K562 (cell line): ENCODE measurements at regions not wholly inside any gene's neighbourhood (a gene's known extent, or its start where the extent isn't known, plus 50 kb on each side); places are given as distances from the start of the nearest gene placed in this dataset.

Experiments used
- ATAC-seq: fragments of 200-7000 bp; cut with Tn5 transposase; 3 replicates; pipeline ENCODE4 v1.9.1; 2020; ENCODE audit warnings: moderate library complexity
- BruUV-seq: library from RNA; stranded (reverse); fragments of 400-500 nt; replicated peaks from 2 replicates; lab custom pipeline; 2021; lab: Mats Ljungman, UMichigan
- CTCF ChIA-PET: fragments of 300-600 bp; formaldehyde crosslinking; extraction: SDS; loops from one replicate; lab custom pipeline; 2021; ENCODE audit warnings: low intra/inter-chr PET ratio; lab: Yijun Ruan, JAX
- POLR2A ChIA-PET: fragments of 300-600, 350-650 bp; sonication (Branson Sonifier 250); formaldehyde crosslinking; extraction: SDS; loops from one replicate; lab custom pipeline; 2021; ENCODE audit warnings: antibody characterized with exemption, inconsistent platforms; lab: Yijun Ruan, JAX
- DNase-seq, 4 experiments: peaks; one replicate each; pipeline versions ENCODE4 v3.0.0 to v3.0.0-alpha.2; 2011 to 2018; ENCODE audit warnings: low spot score in 3 of 4, mixed read lengths in 3 of 4; ENCODE audit errors: extremely low read depth in 1 of 4
- FAIRE-seq: peaks from 2 replicates; lab custom pipeline; 2011; peaks lifted over from hg19 to GRCh38; lab: Jason Lieb, UNC
- H2AFZ ChIP-seq: 2 replicates; pipeline ENCODE4 v1.6.0; 2011; ENCODE audit warnings: low read depth, low read length, control low read depth, inconsistent platforms
- H3K27ac ChIP-seq: fragments of 200-600 bp; 3 replicates; pipeline ENCODE4 v1.8.0; 2011; ENCODE audit warnings: low read depth, mild to moderate bottlenecking, control low read depth, inconsistent platforms, low read length, moderate library complexity, mixed read lengths; ENCODE audit errors: extremely low read depth
- H3K27me3 ChIP-seq, 2 experiments: fragments of 300-600 bp in 1 of 2; 2 replicates in 1 of 2; 3 replicates in 1 of 2; pipeline versions ENCODE4 v1.6.0 to v1.8.0; 2011; ENCODE audit warnings: inconsistent platforms in 2 of 2, low read length in 2 of 2, mild to moderate bottlenecking in 1 of 2, mixed read lengths in 1 of 2, moderate library complexity in 1 of 2; ENCODE audit not compliant: control insufficient read depth in 2 of 2, insufficient read depth in 2 of 2
- H3K36me3 ChIP-seq: fragments of 300-600 bp; 3 replicates; pipeline ENCODE4 v1.8.0; 2011; ENCODE audit warnings: mild to moderate bottlenecking, low read length, inconsistent platforms; ENCODE audit not compliant: control insufficient read depth, insufficient read depth
- H3K4me1 ChIP-seq, 2 experiments: fragments of 200-600 bp in 1 of 2; replicated peaks in 1 of 2; 2 replicates in 1 of 2; 3 replicates in 1 of 2; pipeline versions ENCODE4 v1.5.1 to v1.8.0; 2011; ENCODE audit warnings: inconsistent platforms in 2 of 2, low read length in 2 of 2, mild to moderate bottlenecking in 1 of 2, mixed read lengths in 1 of 2, moderate library complexity in 1 of 2; ENCODE audit not compliant: control insufficient read depth in 2 of 2, insufficient read depth in 2 of 2
- H3K4me2 ChIP-seq: 2 replicates; pipeline ENCODE4 v1.6.1; 2011; ENCODE audit warnings: low read length, control low read depth, inconsistent platforms, mixed read lengths; ENCODE audit not compliant: insufficient read depth
- H3K4me3 ChIP-seq: fragments of 200-600 bp; sonication (generic), shearing (Covaris generic); 2 replicates; pipeline ENCODE4 v1.5.1; 2016; ENCODE audit warnings: control low read depth, inconsistent platforms
- H3K79me2 ChIP-seq: fragments of 200-600 bp; 3 replicates; pipeline ENCODE4 v1.8.0; 2011; ENCODE audit warnings: low read length, inconsistent platforms; ENCODE audit not compliant: control insufficient read depth, insufficient read depth
- H3K9ac ChIP-seq, 2 experiments: 2 replicates each; pipeline versions ENCODE4 v1.6.0 to v1.6.1; 2011; ENCODE audit warnings: low read depth in 2 of 2, low read length in 2 of 2, control low read depth in 1 of 2, inconsistent platforms in 1 of 2, mild to moderate bottlenecking in 1 of 2, mixed read lengths in 1 of 2; ENCODE audit not compliant: insufficient read depth in 1 of 2
- H3K9me1 ChIP-seq: one replicate; pipeline ENCODE4 v1.6.0; 2011; ENCODE audit warnings: inconsistent platforms, mild to moderate bottlenecking, low read length, moderate library complexity; ENCODE audit not compliant: control insufficient read depth, insufficient read depth
- H3K9me3 ChIP-seq: replicated peaks from 2 replicates; pipeline ENCODE4 v1.5.1; 2011; ENCODE audit warnings: low read depth, low read length, inconsistent platforms; ENCODE audit not compliant: control insufficient read depth, insufficient read depth
- H4K20me1 ChIP-seq: replicated peaks from 2 replicates; pipeline ENCODE4 v1.6.1; 2011; ENCODE audit warnings: low read length, inconsistent platforms, mixed read lengths; ENCODE audit not compliant: control insufficient read depth, insufficient read depth
- ADNP ChIP-seq: fragments of 200-800 bp; sonication (Bioruptor generic); IDR thresholded peaks from 2 replicates; pipeline ENCODE4 v1.6.1; 2016; ENCODE audit warnings: missing genetic modification characterization, missing compliant biosample characterization
- E2F1 ChIP-seq: sonication (generic); formaldehyde crosslinking; IDR thresholded peaks from 2 replicates; pipeline ENCODE4 v1.8.1; 2023; ENCODE audit warnings: mild to moderate bottlenecking, missing genetic modification reagents, moderate library complexity
- ESRRB ChIP-seq: fragments of 250-450 bp; sonication (Bioruptor Pico); IDR thresholded peaks from 2 replicates; pipeline ENCODE4 v1.5.0; 2020; ENCODE audit warnings: mild to moderate bottlenecking, moderate library complexity, borderline replicate concordance
- ETV5 ChIP-seq: sonication (generic); formaldehyde crosslinking; IDR thresholded peaks from 2 replicates; pipeline ENCODE4 v1.4.0; 2020; ENCODE audit warnings: low read depth, mild to moderate bottlenecking, missing genetic modification reagents
- HIVEP1 ChIP-seq: fragments of 250-450 bp; sonication (Bioruptor Pico); IDR thresholded peaks from 2 replicates; pipeline ENCODE4 v1.4.0; 2020; ENCODE audit warnings: mild to moderate bottlenecking
- KAT2B ChIP-seq: IDR thresholded peaks from one replicate; pipeline ENCODE4 v1.6.1; 2012; ENCODE audit warnings: low read depth, mild to moderate bottlenecking, control low read depth, inconsistent platforms, low read length, moderate library complexity
- KLF6 ChIP-seq: fragments of 250-450 bp; sonication (Bioruptor Pico); IDR thresholded peaks from 2 replicates; pipeline ENCODE4 v1.4.0; 2020; ENCODE audit warnings: mild to moderate bottlenecking, moderate library complexity, borderline replicate concordance
- MAZ ChIP-seq, 2 experiments: fragments of 450-650 bp in 1 of 2; sonication (generic) in 1 of 2; formaldehyde crosslinking; IDR thresholded peaks in 1 of 2; conservative IDR thresholded peaks in 1 of 2; 2 replicates each; pipeline versions ENCODE4 v1.4.0 to v1.5.0; 2020; ENCODE audit warnings: mild to moderate bottlenecking in 1 of 2, missing genetic modification reagents in 1 of 2
- MEF2A ChIP-seq: IDR thresholded peaks from 2 replicates; pipeline ENCODE4 v1.6.1; 2011; ENCODE audit warnings: low read depth, mild to moderate bottlenecking, low read length, moderate library complexity; ENCODE audit not compliant: control insufficient read depth
- ZC3H11A ChIP-seq: IDR thresholded peaks from 2 replicates; pipeline ENCODE4 v1.6.1; 2012; ENCODE audit warnings: low read depth, low read length, improper control_type of control experiment
- ZNF23 ChIP-seq: fragments of 250-450 bp; sonication (Bioruptor Pico); IDR thresholded peaks from 2 replicates; pipeline ENCODE4 v1.4.0; 2020; ENCODE audit warnings: mild to moderate bottlenecking
- ZNF444 ChIP-seq: fragments of 250-450 bp; sonication (Bioruptor Pico); IDR thresholded peaks from 2 replicates; pipeline ENCODE4 v1.4.0; 2020; ENCODE audit warnings: mild to moderate bottlenecking, moderate library complexity
- ZNF592 ChIP-seq: fragments of 450-650 bp; IDR thresholded peaks from 2 replicates; pipeline ENCODE4 v1.6.1; 2017; ENCODE audit warnings: antibody characterized with exemption, mild to moderate bottlenecking
- ZNF764 ChIP-seq: fragments of 250-450 bp; sonication (Bioruptor Pico); IDR thresholded peaks from 2 replicates; pipeline ENCODE4 v1.4.0; 2020; ENCODE audit warnings: low read depth, mild to moderate bottlenecking, moderate library complexity
- WGBS: fragments of 100-300 bp; shearing (Covaris generic); methylation state at CpG from one replicate; pipeline ENCODE4 v1.1.6; 2016; ENCODE audit warnings: low coverage, mixed read lengths; ENCODE audit not compliant: insufficient coverage; ENCODE audit errors: missing lambda C conversion rate; 5-methylcytosine and 5-hydroxymethylcytosine counted together
- in situ Hi-C: fragments of 300-500 bp; cut with MboI; formaldehyde crosslinking; loops from 4 replicates; pipeline ENCODE4 v1.15.0; 2018; ENCODE audit warnings: inconsistent platforms, mixed read lengths
- intact Hi-C: fragments of 100-400 bp; cut with micrococcal nuclease; formaldehyde crosslinking; loops from 2 replicates; pipeline ENCODE4 v1.14.2; 2022
- TF ChIP-seq, protein P1 (sequence below): fragments of 250-450 bp; sonication (Bioruptor Pico); IDR thresholded peaks from 2 replicates; pipeline ENCODE4 v1.4.0; 2020; ENCODE audit warnings: mild to moderate bottlenecking, moderate library complexity

DNA sequence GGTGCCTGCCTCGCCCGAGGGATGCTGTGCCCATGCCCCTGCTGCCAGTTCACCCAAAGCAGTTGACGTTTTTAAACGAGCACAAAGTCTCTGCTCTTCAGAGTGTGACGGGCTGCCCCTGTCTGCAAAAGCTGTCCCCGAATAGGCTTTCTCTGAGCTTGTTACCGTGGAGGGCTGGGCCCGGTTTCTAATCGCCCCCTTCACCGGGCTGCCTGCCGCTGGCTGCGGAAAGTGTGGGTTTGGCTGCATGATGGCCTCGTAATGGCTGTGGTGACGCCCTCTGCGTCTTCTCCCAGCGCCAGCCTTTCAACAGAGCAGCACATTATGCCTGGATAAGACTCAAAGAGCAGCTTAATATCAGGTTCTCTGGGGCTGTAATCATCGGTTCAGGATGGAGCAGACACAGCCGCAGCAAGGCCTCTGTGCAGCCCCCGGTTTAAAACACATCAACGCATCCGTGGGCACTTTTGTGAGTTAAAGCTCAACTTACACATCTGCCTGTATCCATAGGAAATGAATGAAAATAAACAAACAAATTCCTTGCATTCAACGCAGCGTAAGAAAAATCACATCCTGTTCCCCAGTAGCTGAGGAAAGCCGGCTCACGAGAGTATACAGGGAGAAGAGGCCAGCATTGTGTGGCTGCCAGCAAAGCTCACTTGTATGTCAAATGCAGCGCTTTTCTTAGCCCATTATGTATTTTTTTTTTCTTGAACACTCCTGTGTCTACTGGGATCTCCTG is 166.4 kb upstream of the SOX1 start:
- H3K4me2 ChIP-seq: no peak overlapping the region
- no peak overlapping the region for H2AFZ ChIP-seq
- ChIA-PET CTCF (no interaction called here), POLR2A (no interaction called here)
- no peaks in the 10 kb centered on the region for H3K9me1 ChIP-seq
- H3K36me3 ChIP-seq: no peaks in the 10 kb centered on the region
- H3K27me3 ChIP-seq: peaks cover 0 to 21% of the 10 kb centered on the region in 2 experiments; a peak in 2 of 5 replicates
- ATAC-seq: no peak
- H3K27ac ChIP-seq: no peak overlapping the region
- in situ Hi-C loops (no loop called here), intact Hi-C loops (no loop called here)
- WGBS: 3% methylated on average over 20 of the region's 26 CpGs
- H3K9ac ChIP-seq: no peak overlapping the region
- no peak for FAIRE-seq
- no peak for DNase-seq
- no TSS peak for BruUV-seq
- H3K9me3 ChIP-seq: no peaks in the 10 kb centered on the region
- peaks cover 0 to 5% of the 10 kb centered on the region in 2 experiments; a peak in 2 of 5 replicates for H3K4me1 ChIP-seq
- no peaks in the 10 kb centered on the region for H3K79me2 ChIP-seq
- no peak overlapping the region for H3K4me3 ChIP-seq
- no peaks in the 10 kb centered on the region for H4K20me1 ChIP-seq
- no peak for TF ChIP-seq ADNP (tag)
- no peak for TF ChIP-seq ZNF592
- TF ChIP-seq MAZ (CRISPR knock-in tag; conservative IDR thresholded peaks at IDR 0.05 in 1 of 2, IDR thresholded peaks at IDR 0.05 in 1 of 2): no peak
- TF ChIP-seq, protein P1, sequence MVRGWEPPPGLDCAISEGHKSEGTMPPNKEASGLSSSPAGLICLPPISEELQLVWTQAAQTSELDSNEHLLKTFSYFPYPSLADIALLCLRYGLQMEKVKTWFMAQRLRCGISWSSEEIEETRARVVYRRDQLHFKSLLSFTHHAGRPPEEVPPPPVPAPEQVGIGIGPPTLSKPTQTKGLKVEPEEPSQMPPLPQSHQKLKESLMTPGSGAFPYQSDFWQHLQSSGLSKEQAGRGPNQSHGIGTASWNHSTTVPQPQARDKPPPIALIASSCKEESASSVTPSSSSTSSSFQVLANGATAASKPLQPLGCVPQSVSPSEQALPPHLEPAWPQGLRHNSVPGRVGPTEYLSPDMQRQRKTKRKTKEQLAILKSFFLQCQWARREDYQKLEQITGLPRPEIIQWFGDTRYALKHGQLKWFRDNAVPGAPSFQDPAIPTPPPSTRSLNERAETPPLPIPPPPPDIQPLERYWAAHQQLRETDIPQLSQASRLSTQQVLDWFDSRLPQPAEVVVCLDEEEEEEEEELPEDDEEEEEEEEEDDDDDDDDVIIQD (CRISPR knock-in tag): no peak
- TF ChIP-seq KLF6 (CRISPR knock-in tag): no peak
- TF ChIP-seq E2F1 (CRISPR knock-in tag): no peak
- TF ChIP-seq HIVEP1 (CRISPR knock-in tag): no peak
- no peak for TF ChIP-seq ZC3H11A
- TF ChIP-seq ESRRB (CRISPR knock-in tag): no peak
- no peak for TF ChIP-seq KAT2B
- TF ChIP-seq ZNF23 (CRISPR knock-in tag): no peak
- TF ChIP-seq ZNF444 (CRISPR knock-in tag): no peak
- no peak for TF ChIP-seq MEF2A
- TF ChIP-seq ETV5: no peak
- TF ChIP-seq ZNF764 (CRISPR knock-in tag): no peak
